Neural cell (in vitro differentiated cells): ENCODE measurements at regions not wholly inside any gene's neighbourhood (a gene's known extent, or its start where the extent isn't known, plus 50 kb on each side); places are given as distances from the start of the nearest gene placed in this dataset.

Experiments used
- H2AFZ ChIP-seq: fragments of 200-600, 300-800 bp; sonication (generic), shearing (Covaris generic); 2 replicates; pipeline ENCODE4 v1.6.0; 2014; ENCODE audit warnings: low read depth, mild to moderate bottlenecking, antibody characterized with exemption, low read length, moderate library complexity
- H3F3A ChIP-seq: fragments of 200-600 bp; shearing (Covaris generic); 2 replicates; pipeline ENCODE4 v1.6.1; 2016; ENCODE audit warnings: mild to moderate bottlenecking, moderate library complexity, mixed read lengths, antibody characterized with exemption, low read length; ENCODE audit not compliant: insufficient read depth, poor library complexity, severe bottlenecking
- H3K27ac ChIP-seq: fragments of 200-600, 300-800 bp; sonication (generic), shearing (Covaris generic); 2 replicates; pipeline ENCODE4 v1.5.1; 2014; ENCODE audit warnings: mild to moderate bottlenecking, low read length, moderate library complexity
- H3K27me3 ChIP-seq: fragments of 300-800, 200-600 bp; sonication (generic), shearing (Covaris generic); 2 replicates; pipeline ENCODE4 v1.6.0; 2014; ENCODE audit warnings: mild to moderate bottlenecking, low read depth, low read length, moderate library complexity; ENCODE audit not compliant: insufficient read depth
- H3K36me3 ChIP-seq: fragments of 300-800, 200-600 bp; sonication (generic), shearing (Covaris generic); 2 replicates; pipeline ENCODE4 v1.5.1; 2014; ENCODE audit warnings: mild to moderate bottlenecking, antibody characterized with exemption, low read length, moderate library complexity; ENCODE audit not compliant: insufficient read depth
- H3K4me2 ChIP-seq: fragments of 300-800, 200-600 bp; sonication (generic), shearing (Covaris generic); 2 replicates; pipeline ENCODE4 v1.6.0; 2014; ENCODE audit warnings: mild to moderate bottlenecking, low read length
- H3K4me3 ChIP-seq: fragments of 300-800, 200-600 bp; sonication (generic), shearing (Covaris generic); 2 replicates; pipeline ENCODE4 v1.5.1; 2014; ENCODE audit warnings: mild to moderate bottlenecking, low read length, moderate library complexity
- H3K79me2 ChIP-seq: fragments of 200-600 bp; shearing (Covaris generic); replicated peaks from 2 replicates; pipeline ENCODE4 v1.6.0; 2014; ENCODE audit warnings: mild to moderate bottlenecking, low read length, moderate library complexity; ENCODE audit not compliant: insufficient read depth
- H3K9ac ChIP-seq: fragments of 300-800, 200-600 bp; sonication (generic), shearing (Covaris generic); 2 replicates; pipeline ENCODE4 v1.6.1; 2016; ENCODE audit warnings: mild to moderate bottlenecking, low read length, mixed read lengths
- H3K9me2 ChIP-seq: fragments of 200-600 bp; shearing (Covaris generic); 2 replicates; pipeline ENCODE4 v1.6.1; 2016; ENCODE audit warnings: mild to moderate bottlenecking, low read length, mixed read lengths; ENCODE audit not compliant: insufficient read depth
- H3K9me3 ChIP-seq: fragments of 200-600, 300-800 bp; sonication (generic), shearing (Covaris generic); 2 replicates; pipeline ENCODE4 v1.6.1; 2016; ENCODE audit warnings: mild to moderate bottlenecking, mixed run types, low read length, moderate library complexity, mixed read lengths
- H4K20me1 ChIP-seq: fragments of 200-600 bp; shearing (Covaris generic); 2 replicates; pipeline ENCODE4 v1.6.1; 2016; ENCODE audit warnings: mild to moderate bottlenecking, mixed run types; ENCODE audit not compliant: insufficient read depth
- EP300 ChIP-seq: fragments of 450-650 bp; conservative IDR thresholded peaks from 2 replicates; pipeline ENCODE4 v1.6.1; 2014; ENCODE audit warnings: antibody characterized with exemption, mild to moderate bottlenecking, moderate library complexity; ENCODE audit not compliant: poor library complexity, severe bottlenecking
- EZH2 ChIP-seq: fragments of 200-600, 300-800 bp; shearing (Covaris generic), sonication (generic); IDR thresholded peaks from 2 replicates; pipeline ENCODE4 v1.6.1; 2014; ENCODE audit warnings: antibody characterized with exemption, low read length, borderline replicate concordance, mild to moderate bottlenecking; ENCODE audit not compliant: insufficient read depth, poor library complexity, severe bottlenecking
- MXI1 ChIP-seq: fragments of 450-650 bp; conservative IDR thresholded peaks from 2 replicates; pipeline ENCODE4 v1.6.1; 2014; ENCODE audit warnings: antibody characterized with exemption, mild to moderate bottlenecking; ENCODE audit not compliant: poor library complexity, severe bottlenecking
- POLR2AphosphoS5 ChIP-seq: IDR thresholded peaks from 2 replicates; pipeline ENCODE4 v1.6.1; 2012
- RAD21 ChIP-seq: fragments of 450-650 bp; conservative IDR thresholded peaks from 2 replicates; pipeline ENCODE4 v1.6.1; 2014; ENCODE audit warnings: antibody characterized with exemption, mild to moderate bottlenecking, moderate library complexity
- REST ChIP-seq: IDR thresholded peaks from 2 replicates; pipeline ENCODE4 v1.6.1; 2012; ENCODE audit warnings: borderline replicate concordance
- SMC3 ChIP-seq: fragments of 450-650 bp; conservative IDR thresholded peaks from 2 replicates; pipeline ENCODE4 v1.6.1; 2014; ENCODE audit warnings: antibody characterized with exemption, mild to moderate bottlenecking, moderate library complexity; ENCODE audit not compliant: poor library complexity
- TAF1 ChIP-seq: IDR thresholded peaks from 2 replicates; pipeline ENCODE4 v1.6.1; 2012; ENCODE audit warnings: low read depth
- TF ChIP-seq, protein P1 (sequence below): fragments of 450-650 bp; IDR thresholded peaks from 2 replicates; pipeline ENCODE4 v1.5.1; 2014; ENCODE audit warnings: antibody characterized with exemption, mild to moderate bottlenecking, moderate library complexity; ENCODE audit not compliant: poor library complexity, severe bottlenecking

DNA sequence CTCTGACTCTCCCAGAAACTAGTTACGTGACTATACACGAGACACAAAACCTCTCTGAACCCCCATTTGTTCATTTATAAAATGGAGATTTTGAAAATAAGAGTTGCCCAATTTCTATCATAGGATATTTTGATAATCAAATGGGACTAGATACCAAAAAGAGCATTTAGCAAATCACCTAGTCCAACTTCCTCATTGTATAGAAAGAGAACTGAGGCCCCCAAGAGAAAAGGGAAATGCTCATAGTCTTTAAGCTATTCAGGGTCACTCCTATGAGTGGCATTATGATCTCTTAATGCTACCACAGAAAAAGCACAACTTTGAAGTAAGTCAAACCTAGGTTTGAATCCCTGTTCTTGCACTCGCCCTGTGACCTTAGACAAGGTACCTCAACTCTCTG lies 62.7 kb downstream of the BMP15 start:
- Histone ChIP-seq H3K4me3 (no peak overlapping the region), H3K27me3 (no peaks in the 10 kb centered on the region)

GRCh38 chrX:50978920-50979682 lies 68.6 kb downstream of the BMP15 start:
- no peak overlapping the region for H2AFZ ChIP-seq
- no peaks in the 10 kb centered on the region for H3K9me3 ChIP-seq
- no peak overlapping the region for H3K4me2 ChIP-seq
- TF ChIP-seq POLR2AphosphoS5: no peak
- TF ChIP-seq SMC3: no peak
- TF ChIP-seq MXI1: no peak
- no peak for TF ChIP-seq EP300
- TF ChIP-seq, protein P1, sequence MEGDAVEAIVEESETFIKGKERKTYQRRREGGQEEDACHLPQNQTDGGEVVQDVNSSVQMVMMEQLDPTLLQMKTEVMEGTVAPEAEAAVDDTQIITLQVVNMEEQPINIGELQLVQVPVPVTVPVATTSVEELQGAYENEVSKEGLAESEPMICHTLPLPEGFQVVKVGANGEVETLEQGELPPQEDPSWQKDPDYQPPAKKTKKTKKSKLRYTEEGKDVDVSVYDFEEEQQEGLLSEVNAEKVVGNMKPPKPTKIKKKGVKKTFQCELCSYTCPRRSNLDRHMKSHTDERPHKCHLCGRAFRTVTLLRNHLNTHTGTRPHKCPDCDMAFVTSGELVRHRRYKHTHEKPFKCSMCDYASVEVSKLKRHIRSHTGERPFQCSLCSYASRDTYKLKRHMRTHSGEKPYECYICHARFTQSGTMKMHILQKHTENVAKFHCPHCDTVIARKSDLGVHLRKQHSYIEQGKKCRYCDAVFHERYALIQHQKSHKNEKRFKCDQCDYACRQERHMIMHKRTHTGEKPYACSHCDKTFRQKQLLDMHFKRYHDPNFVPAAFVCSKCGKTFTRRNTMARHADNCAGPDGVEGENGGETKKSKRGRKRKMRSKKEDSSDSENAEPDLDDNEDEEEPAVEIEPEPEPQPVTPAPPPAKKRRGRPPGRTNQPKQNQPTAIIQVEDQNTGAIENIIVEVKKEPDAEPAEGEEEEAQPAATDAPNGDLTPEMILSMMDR: no peak
- TF ChIP-seq EZH2: no peak

More for the DNA sequence above, 62.7 kb downstream of the BMP15 start:
- H3K4me2 ChIP-seq: no peak overlapping the region
- no peaks in the 10 kb centered on the region for H4K20me1 ChIP-seq
- no peak overlapping the region for H3K9ac ChIP-seq
- no peaks in the 10 kb centered on the region for H3K9me2 ChIP-seq
- H2AFZ ChIP-seq: no peak overlapping the region
- TF ChIP-seq, protein P1: no peak
- TF ChIP-seq EP300: no peak
- TF ChIP-seq EZH2: no peak
- no peak for TF ChIP-seq RAD21
- no peak for TF ChIP-seq TAF1
- TF ChIP-seq REST: no peak
- no peak for TF ChIP-seq POLR2AphosphoS5
- TF ChIP-seq SMC3: no peak
- no peak for TF ChIP-seq MXI1
- H3F3A ChIP-seq: no peaks in the 10 kb centered on the region
- no peaks in the 10 kb centered on the region for H3K36me3 ChIP-seq
- no peaks in the 10 kb centered on the region for H3K9me3 ChIP-seq
- H3K27ac ChIP-seq: no peak overlapping the region
- H3K79me2 ChIP-seq: no peaks in the 10 kb centered on the region

More at GRCh38 chrX:50978920-50979682, 68.6 kb downstream of the BMP15 start:
- no peaks in the 10 kb centered on the region for H4K20me1 ChIP-seq
- H3K4me3 ChIP-seq: no peak overlapping the region
- no peaks in the 10 kb centered on the region for H3K27me3 ChIP-seq
- H3K9ac ChIP-seq: no peak overlapping the region
- H3F3A ChIP-seq: no peaks in the 10 kb centered on the region
- no peak overlapping the region for H3K27ac ChIP-seq
- H3K79me2 ChIP-seq: no peaks in the 10 kb centered on the region
- H3K36me3 ChIP-seq: no peaks in the 10 kb centered on the region
- no peaks in the 10 kb centered on the region for H3K9me2 ChIP-seq
